ENCODE measurements at regions not wholly inside any gene's neighbourhood (a gene's known extent, or its start where the extent isn't known, plus 50 kb on each side); places are given as distances from the start of the nearest gene placed in this dataset.

DNA sequence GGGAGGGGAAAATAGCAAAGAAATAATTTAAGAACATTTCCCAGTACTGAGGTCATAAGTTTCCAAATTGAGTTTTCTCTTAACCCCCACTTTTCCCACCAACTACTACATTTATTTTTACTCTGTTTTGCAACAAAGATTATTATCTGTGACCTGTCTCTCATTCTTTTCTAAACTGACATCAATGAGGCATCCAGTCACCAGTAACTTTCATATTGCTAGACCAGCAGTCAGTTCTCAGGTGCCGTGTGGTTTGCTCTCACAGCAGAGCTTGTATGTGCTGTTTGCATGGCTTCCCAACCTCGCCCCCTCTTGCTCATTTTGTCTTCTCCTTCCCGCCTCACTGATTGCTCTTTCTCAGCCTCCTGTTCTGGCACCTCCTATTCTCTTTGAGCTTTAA is 1091.3 kb downstream of the TBC1D22A start:
- H2AK9ac ChIP-seq (replicated peaks; ENCODE audit: low read depth, low read length, poor library complexity) = no peak overlapping the region
- no peak overlapping the region for H3K18ac ChIP-seq (ENCODE audit: low read depth, low read length)
- intact Hi-C loops (cut with micrococcal nuclease) = no loop called here
- no peaks in the 10 kb centered on the region for H3K4me1 ChIP-seq (ENCODE audit: control insufficient read depth, insufficient read depth, low read length)
- no peak overlapping the region for H4K8ac ChIP-seq (ENCODE audit: low read depth in 2 of 2, low read length in 2 of 2)
- H3K4ac ChIP-seq (ENCODE audit: low read depth, low read length) = no peak overlapping the region
- H4K91ac ChIP-seq (ENCODE audit: insufficient read depth, low read depth, low read length) = no peak overlapping the region
- no peak overlapping the region for H2BK15ac ChIP-seq (ENCODE audit: low read depth, low read length)
- H3K9me3 ChIP-seq (ENCODE audit: control insufficient read depth, insufficient read depth, low read length) = peaks cover 31% of the 10 kb centered on the region
- no peak overlapping the region for H3K56ac ChIP-seq (ENCODE audit: extremely low read depth, insufficient read depth, low read length)
- no peaks in the 10 kb centered on the region for H3K9me1 ChIP-seq (ENCODE audit: insufficient read depth, low read length)
- no peak overlapping the region for H3K4me2 ChIP-seq (ENCODE audit: low read depth, low read length)
- no peak overlapping the region for H3K9ac ChIP-seq (ENCODE audit: low read depth, low read length)
- no peak overlapping the region for H2AK5ac ChIP-seq (ENCODE audit: low read depth, low read length)
- BruUV-seq (replicated peaks) = no TSS peak
- no peak overlapping the region for H3K4me3 ChIP-seq (ENCODE audit: insufficient read depth, low read depth, low read length)
- CTCF ChIA-PET = no interaction called here
- H3K27me3 ChIP-seq (ENCODE audit: control insufficient read depth, insufficient read depth, low read length) = no peaks in the 10 kb centered on the region
- no peak overlapping the region for H3K14ac ChIP-seq (replicated peaks; ENCODE audit: low read depth, low read length)
- H2AFZ ChIP-seq (replicated peaks; ENCODE audit: low read length, poor library complexity) = no peak overlapping the region
- ATAC-seq (ENCODE audit: low read depth) (no peak), DNase-seq (no peak)
- no peak overlapping the region for H3K27ac ChIP-seq (ENCODE audit: insufficient read depth, low read length)
- no peak for TF ChIP-seq POLR2A (IDR thresholded peaks at IDR 0.05; ENCODE audit: low read depth, low read length)
- TF ChIP-seq CHD1 (IDR thresholded peaks at IDR 0.05; ENCODE audit: low read depth, low read length) = no peak
- TF ChIP-seq, protein P1, sequence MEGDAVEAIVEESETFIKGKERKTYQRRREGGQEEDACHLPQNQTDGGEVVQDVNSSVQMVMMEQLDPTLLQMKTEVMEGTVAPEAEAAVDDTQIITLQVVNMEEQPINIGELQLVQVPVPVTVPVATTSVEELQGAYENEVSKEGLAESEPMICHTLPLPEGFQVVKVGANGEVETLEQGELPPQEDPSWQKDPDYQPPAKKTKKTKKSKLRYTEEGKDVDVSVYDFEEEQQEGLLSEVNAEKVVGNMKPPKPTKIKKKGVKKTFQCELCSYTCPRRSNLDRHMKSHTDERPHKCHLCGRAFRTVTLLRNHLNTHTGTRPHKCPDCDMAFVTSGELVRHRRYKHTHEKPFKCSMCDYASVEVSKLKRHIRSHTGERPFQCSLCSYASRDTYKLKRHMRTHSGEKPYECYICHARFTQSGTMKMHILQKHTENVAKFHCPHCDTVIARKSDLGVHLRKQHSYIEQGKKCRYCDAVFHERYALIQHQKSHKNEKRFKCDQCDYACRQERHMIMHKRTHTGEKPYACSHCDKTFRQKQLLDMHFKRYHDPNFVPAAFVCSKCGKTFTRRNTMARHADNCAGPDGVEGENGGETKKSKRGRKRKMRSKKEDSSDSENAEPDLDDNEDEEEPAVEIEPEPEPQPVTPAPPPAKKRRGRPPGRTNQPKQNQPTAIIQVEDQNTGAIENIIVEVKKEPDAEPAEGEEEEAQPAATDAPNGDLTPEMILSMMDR (conservative IDR thresholded peaks at IDR 0.05; ENCODE audit: low read depth, low read length) = no peak
- TF ChIP-seq RAD21 (IDR thresholded peaks at IDR 0.05; ENCODE audit: low read length) = no peak
- TF ChIP-seq NFE2L2 (IDR thresholded peaks at IDR 0.05; ENCODE audit: low read depth, low read length) = no peak
- no peak for TF ChIP-seq CEBPB (IDR thresholded peaks at IDR 0.05; ENCODE audit: low read depth, low read length)
- TF ChIP-seq BHLHE40 (IDR thresholded peaks at IDR 0.05; ENCODE audit: low read depth, low read length) = no peak
- no peak for TF ChIP-seq MXI1 (IDR thresholded peaks at IDR 0.05; ENCODE audit: borderline replicate concordance, low read depth, low read length)
- no peak for TF ChIP-seq RCOR1 (IDR thresholded peaks at IDR 0.05; ENCODE audit: insufficient replicate concordance, low read length)
- TF ChIP-seq, protein P2, sequence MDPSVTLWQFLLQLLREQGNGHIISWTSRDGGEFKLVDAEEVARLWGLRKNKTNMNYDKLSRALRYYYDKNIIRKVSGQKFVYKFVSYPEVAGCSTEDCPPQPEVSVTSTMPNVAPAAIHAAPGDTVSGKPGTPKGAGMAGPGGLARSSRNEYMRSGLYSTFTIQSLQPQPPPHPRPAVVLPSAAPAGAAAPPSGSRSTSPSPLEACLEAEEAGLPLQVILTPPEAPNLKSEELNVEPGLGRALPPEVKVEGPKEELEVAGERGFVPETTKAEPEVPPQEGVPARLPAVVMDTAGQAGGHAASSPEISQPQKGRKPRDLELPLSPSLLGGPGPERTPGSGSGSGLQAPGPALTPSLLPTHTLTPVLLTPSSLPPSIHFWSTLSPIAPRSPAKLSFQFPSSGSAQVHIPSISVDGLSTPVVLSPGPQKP (IDR thresholded peaks at IDR 0.05; ENCODE audit: borderline replicate concordance, low read depth, low read length) = no peak
- TF ChIP-seq SMC3 (IDR thresholded peaks at IDR 0.05; ENCODE audit: low read depth, low read length) = no peak
- no peak for TF ChIP-seq MAFK (IDR thresholded peaks at IDR 0.05; ENCODE audit: low read depth, low read length)
- in situ Hi-C loops (cut with MboI; ENCODE audit: low sequenced_read_pairs) = no loop called here
- H3K23ac ChIP-seq (ENCODE audit: low read depth, low read length) = no peak overlapping the region
- H2BK120ac ChIP-seq (ENCODE audit: low read depth, low read length) = no peak overlapping the region
- POLR2A ChIA-PET (ENCODE audit: unreplicated experiment) = no interaction called here
- H2BK20ac ChIP-seq (ENCODE audit: low read depth, low read length) = no peak overlapping the region
- no peak overlapping the region for H2BK5ac ChIP-seq (ENCODE audit: low read depth, low read length, poor library complexity, severe bottlenecking)
- no peaks in the 10 kb centered on the region for H3K79me1 ChIP-seq (ENCODE audit: low read depth in 1 of 2, low read length in 2 of 2)
- H3K36me3 ChIP-seq (ENCODE audit: control insufficient read depth, insufficient read depth, low read length) = no peaks in the 10 kb centered on the region
- H4K5ac ChIP-seq (ENCODE audit: low read depth, low read length) = no peak overlapping the region
- dilution Hi-C loops (cut with HindIII; ENCODE audit: low sequenced_read_pairs, unreplicated experiment) = no loop called here
- 41% methylated on average over 2 of the region's 3 CpGs; no CpG with 5 or more reads in 1 of the 2 experiments for WGBS, 2 experiments (ENCODE audit: extremely low coverage in 2 of 2, insufficient read length in 1 of 2)
- H4K20me1 ChIP-seq (ENCODE audit: insufficient read depth, low read length) = no peaks in the 10 kb centered on the region

Data from IMR-90 (cell line).